DMS79 (cell line): ENCODE measurements at regions not wholly inside any gene's neighbourhood (a gene's known extent, or its start where the extent isn't known, plus 50 kb on each side); places are given as distances from the start of the nearest gene placed in this dataset.
"Not testable (repeated sequence)": the region's sequence is repeated elsewhere in the genome, so short reads cannot be mapped to it uniquely, and the experiment has no call there.

Source experiments
- DNase-seq: peaks from one replicate; lab custom pipeline; 2025; lab: John Stamatoyannopoulos, UW

DNA sequence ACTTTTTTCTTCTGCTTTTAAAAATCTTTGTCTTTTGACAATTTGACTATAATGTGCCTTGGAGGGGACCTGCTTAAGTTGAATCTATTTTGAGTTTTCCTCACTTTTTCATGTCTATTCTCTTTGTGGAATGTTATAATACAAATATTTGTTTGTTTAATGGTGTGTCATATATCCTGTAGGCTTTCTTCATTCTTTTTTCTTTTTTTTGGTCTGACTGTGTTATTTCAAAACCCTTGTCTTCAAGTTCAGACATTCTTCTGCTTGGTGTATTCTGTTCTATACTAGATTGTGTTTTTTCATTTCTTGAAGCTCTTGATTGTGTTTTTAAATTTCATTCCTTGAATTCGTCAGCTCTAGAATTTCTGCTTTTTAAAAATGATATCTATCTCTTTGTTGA, 228.2 kb downstream of the STK31 start:
- DNase-seq = no peak

DNA sequence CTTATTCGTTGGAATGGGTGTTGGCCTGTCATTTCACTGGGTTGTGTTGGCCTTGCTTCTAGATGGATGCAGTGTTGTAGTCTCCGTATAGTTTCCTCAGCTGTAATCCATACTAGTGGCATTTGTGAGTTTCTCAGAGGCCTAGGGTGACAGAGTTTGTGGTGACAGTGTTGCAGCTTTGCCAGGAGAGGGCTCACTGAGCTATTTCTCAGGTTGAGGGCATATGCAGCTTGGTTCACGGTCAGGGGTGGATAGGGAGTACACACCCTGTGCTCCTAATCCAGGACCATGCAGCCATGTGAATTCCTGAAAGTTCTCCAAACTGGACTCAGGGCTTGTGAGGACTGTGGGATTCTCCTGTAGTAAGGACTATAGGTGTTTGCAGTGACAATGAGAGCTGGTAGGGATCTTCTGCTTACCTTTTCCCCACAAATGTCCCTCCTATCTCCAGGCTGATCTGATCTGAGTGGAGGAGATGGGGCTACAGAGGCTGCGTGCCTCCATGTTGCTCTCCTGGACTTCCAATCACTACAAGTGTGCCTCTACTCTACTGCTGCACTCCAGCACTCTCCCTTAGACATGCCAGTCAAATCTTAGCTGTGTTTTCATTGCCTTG, 229.0 kb downstream of the STK31 start:
- no peak for DNase-seq

DNA sequence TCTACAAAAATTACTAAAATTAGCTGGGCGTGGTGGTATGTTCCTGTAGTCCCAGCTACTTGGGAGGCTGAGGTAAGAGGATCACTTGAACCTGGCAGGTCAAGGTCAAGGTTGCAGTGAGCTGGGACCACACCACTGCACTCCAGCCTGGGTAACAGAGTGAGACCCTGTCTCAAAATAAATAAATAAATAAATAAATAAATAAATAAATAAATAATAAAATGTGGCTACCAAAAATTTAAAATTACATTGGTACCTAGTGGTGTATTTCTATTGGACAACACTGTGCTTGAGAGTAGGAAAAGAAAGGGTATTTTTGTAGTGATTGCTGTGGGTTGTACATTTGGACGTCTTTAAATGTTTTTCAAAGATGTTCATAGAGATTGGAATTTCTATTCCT, 229.7 kb downstream of the STK31 start:
- not testable (repeated sequence) for DNase-seq

DNA sequence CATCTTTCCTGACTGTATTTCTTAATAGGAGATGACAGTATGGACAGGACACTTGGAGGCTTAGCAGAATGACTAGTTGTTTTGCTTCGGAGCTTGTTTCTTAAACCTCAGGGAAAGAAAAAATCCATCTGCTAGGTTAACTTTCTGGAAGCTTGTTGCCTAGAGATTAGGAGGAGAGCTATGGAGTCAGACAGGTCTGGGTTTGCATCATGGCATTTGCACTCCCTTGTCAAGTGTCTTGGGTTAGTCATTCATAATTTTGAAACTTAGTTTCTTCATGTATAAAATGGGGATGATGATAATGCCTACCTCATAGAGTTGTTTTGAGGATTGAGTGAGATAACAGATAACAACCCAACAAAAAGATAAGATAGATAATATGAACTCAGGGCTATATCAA, 231.5 kb downstream of the STK31 start:
- no peak for DNase-seq

DNA sequence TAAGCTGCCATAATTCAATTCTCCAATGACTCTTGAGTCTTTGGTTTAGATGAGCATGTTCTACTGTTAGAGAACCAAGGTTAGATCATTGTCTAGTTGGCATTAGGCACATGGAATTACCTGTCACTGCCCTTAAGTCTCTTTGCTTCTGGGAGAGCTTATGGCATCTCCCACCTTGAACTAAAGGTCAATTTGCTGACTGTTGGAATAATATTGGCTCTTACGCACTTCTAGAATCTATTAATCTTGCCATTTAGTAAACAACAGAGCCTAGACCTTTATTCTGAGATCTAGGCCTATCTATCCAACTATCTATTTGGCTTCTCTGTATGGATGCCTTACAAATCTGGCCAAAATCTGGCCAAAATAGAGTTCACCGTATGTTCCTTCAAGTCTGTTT, 232.0 kb downstream of the STK31 start:
- DNase-seq = no peak

DNA sequence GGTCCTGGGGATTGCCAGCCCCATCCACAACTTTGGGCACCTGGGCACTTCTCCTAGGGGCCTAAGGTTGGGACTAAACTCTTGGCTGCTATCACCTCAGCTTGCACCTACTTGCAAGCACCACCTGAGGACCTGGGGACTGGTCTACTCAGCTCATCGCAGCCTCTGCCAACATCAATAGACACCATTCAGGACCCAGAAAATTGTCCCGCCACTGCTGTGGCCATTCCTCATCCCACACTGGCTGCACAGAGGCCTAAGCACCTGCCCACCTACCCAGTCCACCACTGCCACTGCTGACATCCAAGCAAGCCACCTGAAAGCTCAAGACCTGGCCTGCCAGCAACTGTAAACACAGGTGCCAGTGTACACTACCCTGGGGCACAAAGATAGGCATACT, 234.1 kb downstream of the STK31 start:
- DNase-seq = no peak

DNA sequence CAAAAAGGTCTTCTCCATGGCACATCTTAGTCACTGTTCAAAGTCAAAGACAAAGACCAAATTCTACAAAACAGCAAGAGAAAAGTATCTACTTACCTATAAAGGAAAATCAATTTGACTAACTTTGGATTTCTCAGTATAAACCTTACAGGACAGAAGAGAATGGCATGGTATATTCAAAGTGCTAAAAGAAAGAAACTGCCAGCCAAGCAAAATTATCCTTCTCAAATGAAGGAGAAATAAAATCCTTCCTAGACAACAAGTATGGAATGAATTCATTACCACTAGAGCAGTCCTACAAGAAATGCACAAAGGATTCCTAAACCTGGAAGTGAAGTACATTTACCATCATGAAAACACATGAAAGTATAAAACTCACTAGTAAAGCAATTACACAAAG, 235.5 kb downstream of the STK31 start:
- DNase-seq = no peak

DNA sequence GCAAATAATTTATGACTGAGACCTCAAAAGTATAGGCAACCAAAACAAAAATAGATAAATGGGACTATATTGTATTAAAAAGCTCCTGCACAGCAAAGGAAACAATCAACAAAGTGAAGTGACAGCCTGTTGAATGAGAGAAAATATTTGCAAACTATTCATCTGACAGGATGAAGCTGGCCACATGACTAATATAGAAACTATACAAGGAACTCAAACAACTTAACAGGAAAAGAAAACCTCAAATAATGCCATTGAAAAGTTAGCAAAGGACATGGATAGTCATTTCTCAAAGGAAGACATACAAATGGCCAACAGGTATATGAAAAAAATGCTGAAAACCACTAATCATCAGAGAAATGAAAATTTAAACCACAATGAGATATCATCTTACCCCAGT, 245.1 kb downstream of the STK31 start:
- DNase-seq = no peak

DNA sequence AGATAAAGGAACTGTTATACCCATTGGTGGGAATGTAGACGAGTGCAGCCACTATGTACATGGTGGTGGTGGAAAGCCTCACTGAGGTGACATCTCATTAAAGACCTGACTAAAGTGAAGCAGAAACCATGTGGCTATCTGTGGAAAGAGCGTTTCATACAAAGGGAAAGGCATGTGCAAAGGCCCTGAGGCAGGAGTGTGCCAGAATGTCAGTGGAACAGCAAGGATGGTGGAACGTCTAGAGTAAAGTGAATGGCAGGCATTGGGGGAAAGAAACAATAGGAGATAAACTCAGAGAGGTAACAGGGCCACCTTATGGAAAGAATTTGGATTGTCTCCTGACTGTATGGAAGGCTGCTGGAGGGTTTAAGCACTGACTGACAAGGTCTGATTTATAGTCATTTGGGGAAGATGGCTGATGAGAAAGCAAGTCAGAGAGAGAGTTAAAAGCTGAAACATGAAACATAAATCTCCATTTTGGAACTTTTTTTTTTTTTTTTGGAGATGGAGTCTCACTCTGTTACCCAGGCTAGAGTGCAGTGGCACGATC, 245.7 kb downstream of the STK31 start:
- no peak for DNase-seq

DNA sequence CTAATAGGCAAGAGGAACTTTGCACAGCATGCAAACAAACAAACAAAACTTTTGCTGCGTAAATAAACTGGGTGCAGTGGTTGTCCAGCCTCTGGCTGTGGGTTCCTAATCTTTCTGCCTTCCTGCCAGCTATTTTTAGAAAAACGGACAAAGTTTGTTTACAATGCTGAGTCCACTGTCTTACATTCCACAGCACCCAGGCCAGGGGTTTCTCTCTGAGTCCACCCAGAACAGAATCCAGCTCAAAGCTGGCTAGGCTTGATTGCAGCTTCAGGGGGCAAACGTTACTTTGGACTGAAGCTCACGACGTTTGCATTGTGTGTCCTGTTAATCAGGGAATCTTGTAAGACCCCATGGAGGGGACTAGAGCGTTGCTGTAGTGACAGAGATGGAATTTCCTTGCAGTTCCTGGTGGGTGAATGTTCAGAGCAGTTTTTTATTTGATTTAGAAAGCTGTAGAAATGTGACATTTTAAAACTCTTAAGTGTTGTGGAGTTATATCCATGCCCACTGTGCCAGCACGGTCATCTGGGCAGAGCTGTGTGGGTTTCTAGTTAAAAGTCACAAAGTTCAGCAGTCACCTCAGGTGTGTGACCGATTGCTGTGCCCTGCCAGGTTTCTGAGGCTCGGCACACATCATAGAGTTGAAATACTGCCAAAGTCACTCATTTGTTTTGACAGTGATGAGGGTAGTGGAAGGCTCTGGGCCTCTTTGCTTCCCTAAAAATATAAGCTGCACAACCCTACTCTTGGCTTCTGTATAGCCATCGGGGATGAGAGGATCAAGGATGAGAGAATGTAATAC, 247.0 kb downstream of the STK31 start:
- DNase-seq = no peak

DNA sequence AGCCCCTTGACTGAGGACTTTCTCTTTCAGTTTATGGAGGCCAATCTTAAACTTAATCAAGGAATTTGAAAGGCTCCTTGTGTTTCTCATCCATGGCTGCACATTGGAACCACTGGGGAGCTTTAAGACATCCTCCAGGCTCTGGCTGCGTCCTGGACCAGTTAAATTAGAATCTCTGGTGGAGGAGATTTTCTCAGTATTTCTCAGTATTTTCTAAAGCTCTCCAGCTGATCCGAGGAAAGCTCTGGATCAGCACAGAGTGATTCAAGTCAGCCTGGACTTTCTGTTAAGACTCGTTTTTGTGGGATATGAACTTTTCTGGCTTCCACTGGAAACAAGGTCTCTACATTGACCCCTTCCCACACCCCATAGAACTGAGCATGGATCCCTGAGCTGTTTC, 249.8 kb downstream of the STK31 start:
- DNase-seq = no peak

DNA sequence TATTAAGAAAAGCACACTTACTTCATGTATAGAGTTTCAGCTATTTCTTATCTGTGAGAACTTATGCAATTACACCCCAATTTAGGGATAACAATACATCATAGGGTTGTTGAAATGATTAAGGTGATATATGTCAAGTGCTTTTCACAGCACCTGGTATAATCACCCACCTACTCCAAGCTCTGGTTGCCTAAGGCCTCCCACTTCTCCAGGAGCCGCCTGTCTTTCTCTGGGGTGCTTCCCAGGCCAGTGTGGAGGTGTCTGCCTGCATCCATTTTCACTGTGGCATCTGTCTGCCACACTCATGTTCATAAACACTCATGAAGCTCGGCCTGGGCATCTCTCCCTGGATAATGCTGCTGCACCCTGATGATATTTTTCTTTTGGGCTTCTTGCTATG, 250.3 kb downstream of the STK31 start:
- no peak for DNase-seq

DNA sequence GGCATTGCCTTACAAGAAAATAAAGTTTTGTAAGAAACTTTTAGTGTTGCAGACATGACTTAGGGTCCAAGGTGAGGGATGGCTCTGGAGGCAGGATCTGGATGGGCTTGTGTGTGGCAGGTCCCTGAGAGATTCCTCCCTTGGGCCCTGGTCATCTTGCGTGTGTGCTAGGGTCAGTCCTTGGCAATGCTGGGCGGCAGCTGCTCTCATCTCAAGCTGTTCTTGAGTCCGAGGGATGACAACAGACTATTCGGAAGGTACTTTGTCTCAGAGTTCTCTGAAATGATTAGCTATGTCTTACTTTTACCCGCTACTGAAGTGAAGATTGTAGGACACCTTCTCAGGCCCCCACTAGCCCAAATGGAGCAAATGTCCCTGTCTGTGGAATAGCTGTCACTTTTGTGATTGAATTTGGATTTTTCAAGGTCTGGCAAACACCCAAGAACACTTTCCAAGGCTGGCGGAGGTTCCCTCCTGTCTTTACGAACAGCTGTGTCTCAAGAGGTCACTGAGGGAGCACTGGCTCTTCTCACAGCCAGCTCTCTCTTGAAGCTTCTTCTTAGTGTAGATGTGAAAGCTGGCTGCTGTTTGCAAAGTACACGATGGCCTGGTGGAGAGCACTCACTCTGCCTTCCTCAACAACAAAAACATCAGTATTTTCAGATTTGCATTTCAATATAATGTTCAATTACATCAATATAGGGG, 253.6 kb downstream of the STK31 start:
- DNase-seq = no peak

DNA sequence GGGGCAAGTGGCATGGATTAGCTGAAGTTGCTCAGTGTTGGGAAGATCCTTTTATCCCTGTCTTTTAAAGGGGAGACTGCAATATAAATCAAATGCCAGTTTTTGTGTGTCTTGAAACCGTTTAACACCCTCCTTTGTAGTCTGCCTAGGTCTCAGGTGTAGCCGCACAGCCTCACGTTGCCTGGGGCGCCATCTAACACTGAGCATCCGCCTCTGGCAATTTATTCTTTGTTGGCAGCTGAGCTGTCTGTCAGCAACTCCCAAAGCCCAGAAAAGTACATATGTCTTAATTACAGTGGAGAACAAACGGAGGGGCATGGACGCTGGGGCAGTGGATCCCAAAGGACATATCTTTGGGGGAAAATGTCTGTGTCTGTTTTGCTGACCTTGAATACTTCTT, 254.7 kb downstream of the STK31 start:
- DNase-seq = no peak

DNA sequence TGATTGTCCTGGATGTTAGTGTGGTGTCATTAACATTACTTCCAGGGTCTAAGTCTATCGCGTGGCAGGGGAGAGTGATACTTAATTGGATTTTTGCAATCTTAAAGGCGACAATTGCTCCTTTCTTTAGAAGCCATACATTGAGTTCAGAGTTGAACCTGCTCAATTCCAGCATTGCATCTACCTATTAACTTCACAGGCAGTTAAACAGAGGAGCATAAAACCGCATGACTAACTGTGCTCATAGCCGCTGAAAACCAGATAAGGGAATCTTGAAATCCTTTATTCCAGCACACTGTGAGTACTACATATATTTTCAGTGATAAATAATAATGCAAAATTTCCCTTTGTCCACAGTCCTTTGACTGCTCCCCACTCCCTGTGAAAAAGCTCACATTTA, 255.3 kb downstream of the STK31 start:
- DNase-seq = no peak

DNA sequence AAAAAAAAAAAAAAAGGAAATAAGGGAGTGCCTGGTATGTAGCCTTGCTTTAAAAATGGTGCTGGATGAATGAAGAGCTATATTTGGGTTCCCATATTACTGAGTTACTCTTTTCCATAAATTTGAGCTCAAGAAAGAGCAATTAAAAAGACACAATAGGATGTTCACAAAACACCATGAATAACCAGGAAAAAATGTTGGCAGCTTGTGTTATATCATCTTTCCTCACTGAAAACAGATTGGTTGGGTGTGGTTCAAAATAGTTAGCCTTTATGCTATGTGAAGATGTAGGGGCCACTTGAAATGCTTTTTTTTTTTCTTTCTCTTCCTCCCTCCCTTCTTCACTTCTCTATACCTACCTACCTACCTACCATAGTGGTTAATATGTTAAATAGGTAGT, 256.9 kb downstream of the STK31 start:
- no peak for DNase-seq

DNA sequence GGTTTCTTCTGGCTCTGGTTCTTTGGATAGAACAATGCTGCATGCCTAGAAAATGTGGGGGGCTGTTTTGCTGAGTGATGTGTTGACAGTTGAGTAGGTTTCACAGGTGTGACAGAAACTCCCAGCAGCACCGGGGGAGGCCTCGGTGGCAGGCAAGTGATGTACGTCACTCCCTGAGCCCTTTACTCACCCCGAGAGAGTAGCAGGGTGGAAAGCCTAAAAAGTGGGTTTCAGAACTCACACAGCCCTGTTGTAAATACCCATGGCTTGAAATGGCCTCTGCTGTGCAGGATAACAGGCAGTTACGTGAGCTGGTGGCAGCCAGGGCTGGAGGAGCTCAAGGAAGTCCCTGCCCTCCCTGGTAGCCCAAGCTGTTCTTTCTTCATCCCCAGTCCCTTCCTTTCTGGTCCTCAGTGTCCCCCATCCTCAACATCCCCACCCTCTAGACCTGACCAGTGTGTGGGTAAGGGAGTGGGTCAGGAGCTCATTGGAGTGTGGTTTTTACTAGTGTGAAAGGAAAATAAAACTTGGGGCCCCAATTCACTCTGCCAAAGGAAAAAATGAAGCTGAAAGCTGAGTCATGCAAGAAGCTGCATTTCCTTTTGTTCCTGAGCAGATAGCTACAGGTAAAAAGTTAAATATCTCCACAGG, 258.1 kb downstream of the STK31 start:
- no peak for DNase-seq

DNA sequence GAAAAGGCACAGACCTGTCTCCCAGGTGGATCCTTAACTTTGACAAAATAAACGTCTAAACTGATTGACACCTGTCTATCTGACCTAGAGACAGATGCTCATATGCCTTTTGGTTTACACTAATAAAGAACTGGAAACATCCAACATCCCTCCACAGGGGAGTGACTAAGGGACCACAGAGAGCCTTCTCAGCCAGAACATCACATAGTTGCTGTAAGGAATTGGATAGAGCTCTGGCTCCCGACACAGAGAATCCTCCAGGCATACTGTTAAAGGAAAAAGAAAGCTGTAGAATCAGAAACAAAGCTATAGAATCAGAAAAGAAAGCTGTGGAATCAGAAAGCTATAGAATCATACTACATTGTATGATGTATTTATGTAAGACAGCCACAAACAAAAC, 258.8 kb downstream of the STK31 start:
- no peak for DNase-seq

DNA sequence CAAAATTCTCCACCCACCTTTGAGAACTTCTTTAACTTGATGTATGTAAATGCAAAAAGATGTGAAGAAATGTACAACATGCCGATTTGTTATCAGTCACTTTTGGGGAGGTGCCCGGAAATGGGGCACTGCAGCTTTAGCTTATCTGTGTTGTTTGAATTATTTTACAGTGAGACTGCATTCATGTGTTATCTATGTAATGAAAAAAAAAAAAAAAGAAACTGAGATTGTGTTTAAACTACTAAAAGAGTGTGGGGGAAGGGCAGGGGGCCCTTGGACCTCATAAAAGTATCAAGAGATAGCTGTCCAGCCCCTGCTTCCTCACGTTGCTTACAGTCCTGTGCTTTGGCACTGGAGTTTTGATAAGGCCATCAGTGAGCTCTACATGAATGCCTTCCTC, 259.4 kb downstream of the STK31 start:
- DNase-seq = no peak

DNA sequence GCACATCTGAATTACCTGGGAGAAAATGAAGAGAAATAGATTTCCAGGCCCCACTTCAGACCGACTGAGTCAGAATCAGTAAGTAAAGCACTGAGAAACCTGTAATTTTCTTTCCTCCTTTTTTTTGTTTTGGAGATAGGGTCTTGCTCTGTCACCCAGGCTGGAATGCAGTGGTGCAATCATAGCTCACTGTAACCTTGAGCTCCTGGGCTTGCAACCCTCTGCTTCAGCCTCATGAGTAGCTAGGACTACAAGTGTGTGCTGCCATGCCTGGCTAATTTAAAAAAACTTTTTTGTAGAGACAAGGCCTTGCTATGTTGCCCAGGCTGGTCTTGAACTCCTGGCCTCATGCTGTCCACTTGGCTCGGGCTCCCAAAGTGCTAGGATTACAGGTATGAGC, 260.2 kb downstream of the STK31 start:
- no peak for DNase-seq

DNA sequence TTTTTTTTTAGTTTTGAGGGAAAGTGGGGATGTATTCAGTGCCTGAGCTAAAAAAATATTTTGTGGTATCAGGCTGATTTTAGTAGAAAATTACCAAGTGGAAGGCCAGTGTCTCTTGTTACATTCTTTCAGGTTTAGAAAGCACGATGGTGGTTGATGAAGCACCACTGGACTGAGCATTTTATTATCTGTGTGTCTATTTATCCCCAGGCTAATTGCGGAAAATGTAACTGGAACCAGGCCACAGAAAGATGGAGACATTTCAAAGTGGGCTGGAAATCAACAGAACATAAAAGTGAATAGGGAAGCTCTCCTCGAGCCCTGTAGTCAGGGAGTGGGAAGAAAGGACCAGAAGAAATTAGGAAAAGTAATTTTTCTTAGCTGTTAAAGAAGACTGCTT, 261.0 kb downstream of the STK31 start:
- DNase-seq = no peak

DNA sequence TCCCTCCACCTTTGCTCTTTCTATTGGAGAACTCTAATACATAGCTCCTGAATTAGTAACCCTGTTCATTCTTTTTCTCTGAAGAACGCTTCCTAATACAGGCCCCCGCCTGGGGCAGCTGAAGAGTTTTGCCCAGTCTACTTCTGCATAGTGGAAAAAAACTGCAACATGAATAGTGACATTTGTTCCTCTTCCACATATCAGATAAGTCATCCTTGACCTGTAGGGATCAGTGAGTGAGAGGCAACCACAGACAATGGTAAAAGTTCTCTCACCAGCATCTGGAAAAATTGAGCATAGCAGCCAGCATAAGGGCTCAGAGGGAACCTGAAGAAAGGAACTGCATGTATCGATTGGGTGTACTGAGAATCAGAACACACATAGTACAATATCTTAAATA, 262.0 kb downstream of the STK31 start:
- no peak for DNase-seq

DNA sequence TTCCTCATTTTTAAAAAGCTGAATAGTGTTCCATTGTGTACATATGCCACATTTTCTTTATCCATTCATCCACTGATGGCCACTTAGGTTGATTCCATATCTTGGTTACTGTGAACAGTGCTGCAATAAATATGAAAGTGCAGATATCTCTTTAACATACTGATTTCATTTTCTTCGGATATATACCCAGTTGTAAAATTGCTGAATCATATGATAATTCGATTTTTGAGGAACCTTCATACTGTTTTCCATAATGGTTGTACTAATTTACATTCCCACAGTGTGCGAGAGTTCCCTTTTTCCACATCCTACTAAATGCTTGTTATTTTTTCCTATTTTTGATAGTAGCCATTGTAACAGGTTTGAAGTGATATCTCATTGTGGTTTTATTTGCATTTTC, 263.2 kb downstream of the STK31 start:
- no peak for DNase-seq
